ENCODE measurements at regions not wholly inside any gene's neighbourhood (a gene's known extent, or its start where the extent isn't known, plus 50 kb on each side); places are given as distances from the start of the nearest gene placed in this dataset.

DNA sequence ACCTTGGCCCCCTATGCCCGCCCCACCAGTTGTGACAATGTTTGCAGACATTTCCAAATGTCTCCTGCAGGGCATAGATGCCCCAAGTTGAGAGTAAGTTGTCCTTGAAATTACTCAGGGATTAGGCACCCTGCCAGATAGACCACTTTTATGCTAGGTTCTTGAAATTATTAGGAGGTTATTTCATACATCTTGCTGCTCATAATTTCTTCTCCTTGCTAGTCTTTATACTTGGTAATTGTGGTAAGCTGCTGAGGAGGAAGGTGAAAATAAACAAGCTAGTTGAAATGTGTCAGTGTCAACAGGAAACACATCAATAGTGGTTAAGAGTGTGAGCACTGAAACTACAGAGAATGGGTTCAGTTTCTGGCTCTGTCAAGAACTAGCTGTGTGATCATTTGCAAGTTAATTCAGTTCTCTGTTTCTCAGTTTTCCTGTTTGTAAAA, 63.7 kb upstream of the AOAH start:
- TF ChIP-seq, protein P1, sequence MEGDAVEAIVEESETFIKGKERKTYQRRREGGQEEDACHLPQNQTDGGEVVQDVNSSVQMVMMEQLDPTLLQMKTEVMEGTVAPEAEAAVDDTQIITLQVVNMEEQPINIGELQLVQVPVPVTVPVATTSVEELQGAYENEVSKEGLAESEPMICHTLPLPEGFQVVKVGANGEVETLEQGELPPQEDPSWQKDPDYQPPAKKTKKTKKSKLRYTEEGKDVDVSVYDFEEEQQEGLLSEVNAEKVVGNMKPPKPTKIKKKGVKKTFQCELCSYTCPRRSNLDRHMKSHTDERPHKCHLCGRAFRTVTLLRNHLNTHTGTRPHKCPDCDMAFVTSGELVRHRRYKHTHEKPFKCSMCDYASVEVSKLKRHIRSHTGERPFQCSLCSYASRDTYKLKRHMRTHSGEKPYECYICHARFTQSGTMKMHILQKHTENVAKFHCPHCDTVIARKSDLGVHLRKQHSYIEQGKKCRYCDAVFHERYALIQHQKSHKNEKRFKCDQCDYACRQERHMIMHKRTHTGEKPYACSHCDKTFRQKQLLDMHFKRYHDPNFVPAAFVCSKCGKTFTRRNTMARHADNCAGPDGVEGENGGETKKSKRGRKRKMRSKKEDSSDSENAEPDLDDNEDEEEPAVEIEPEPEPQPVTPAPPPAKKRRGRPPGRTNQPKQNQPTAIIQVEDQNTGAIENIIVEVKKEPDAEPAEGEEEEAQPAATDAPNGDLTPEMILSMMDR (IDR thresholded peaks at IDR 0.05): no peak
- no peak for TF ChIP-seq POLR2A (IDR thresholded peaks at IDR 0.05)

Measured in heart left ventricle (tissue), 13 donors.